ENCODE measurements at regions not wholly inside any gene's neighbourhood (a gene's known extent, or its start where the extent isn't known, plus 50 kb on each side); places are given as distances from the start of the nearest gene placed in this dataset.
A peak's percentile ranks its signal among the peaks of the same experiment; 100 is the strongest.

DNA sequence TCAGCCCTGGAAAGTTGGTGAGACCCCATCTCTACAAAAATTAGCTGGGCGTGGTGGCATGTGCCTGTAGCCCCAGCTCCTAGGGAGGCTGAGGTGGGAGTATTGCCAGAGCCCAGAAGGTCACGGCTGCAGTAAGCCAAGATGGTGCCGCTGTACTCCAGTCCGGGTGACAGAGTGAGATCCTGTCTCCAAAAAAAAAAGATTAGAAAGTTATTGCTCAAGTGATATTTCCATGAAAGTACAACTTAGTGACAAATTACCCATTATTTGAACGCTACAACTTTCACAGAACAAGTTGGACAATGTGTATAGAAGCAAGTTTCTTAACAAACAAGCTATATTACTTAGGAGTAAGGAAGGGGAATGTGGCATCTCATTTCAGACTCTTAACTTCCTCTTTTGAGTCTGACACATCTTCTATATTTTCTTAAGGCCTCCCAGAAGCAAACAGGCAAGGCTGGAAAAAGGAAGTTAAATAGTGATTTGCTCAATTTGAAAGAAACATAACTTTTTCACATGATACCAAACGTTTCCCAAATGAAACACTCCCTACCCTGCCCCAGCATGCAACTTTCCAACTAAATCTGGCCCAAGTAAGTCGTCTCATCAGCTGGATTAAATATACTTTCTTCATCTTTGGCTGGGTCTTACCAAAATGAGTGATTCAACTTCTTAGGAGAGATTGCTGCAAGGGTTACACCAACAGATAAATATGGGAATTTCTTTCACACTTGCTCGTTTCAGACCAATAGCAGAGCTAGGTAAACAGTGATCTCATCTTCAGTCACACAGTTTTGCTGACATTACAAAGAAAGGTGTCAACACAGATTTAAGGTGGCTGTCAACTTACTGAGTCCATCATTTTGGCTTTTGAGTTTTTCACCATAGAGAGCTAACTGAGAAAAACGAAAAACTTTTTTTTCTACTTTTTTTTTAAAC lies 66.3 kb upstream of the KLF6 start:
- peaks cover 0 to 3% (median 0%) of the 10 kb centered on the region in 11 donors for H3K9me3 Mint-ChIP-seq
- Histone ChIP-seq H3K4me3 (ENCODE audit: low read length) (no peak overlapping the region), H3K4me1 (ENCODE audit: control insufficient read depth in 2 of 2, insufficient read depth in 2 of 2, low read length in 2 of 2) (peaks cover 5 to 12% of the 10 kb centered on the region in 2 donors), H3K9me3 (ENCODE audit: control insufficient read depth in 2 of 3, low read length in 3 of 3) (no peaks in the 10 kb centered on the region), H3K36me3 (ENCODE audit: control insufficient read depth in 2 of 3, insufficient read depth in 3 of 3, low read length in 3 of 3) (no peaks in the 10 kb centered on the region), H3K27ac (ENCODE audit: low read depth, low read length) (no peak overlapping the region), H3K27me3 (ENCODE audit: control insufficient read depth in 2 of 2, insufficient read depth in 2 of 2, low read length in 2 of 2) (no peaks in the 10 kb centered on the region)
- no peaks in the 10 kb centered on the region for H3K27me3 Mint-ChIP-seq
- ChIA-PET POLR2A (interaction anchor here (0.6 to 1.4 kb wide), 7 partner anchors 15 to 1462 kb away, joined by 3 to 7 read pairs (median 3); partner anchors contain the start of gene KLF6), CTCF (interaction anchor here (1.6 kb wide), 1 partner anchor 17 kb away, joined by 3 read pairs; no protein-coding TSS in a partner anchor)
- no peak for DNase-seq
- peaks cover 0 to 35% (median 8%) of the 10 kb centered on the region in 7 donors for H3K4me1 Mint-ChIP-seq
- peak; percentile 60 for ATAC-seq
- intact Hi-C loops (cut with micrococcal nuclease): no loop called here
- peaks cover 0 to 7% (median 0%) of the 10 kb centered on the region in 5 donors for H3K36me3 Mint-ChIP-seq
- peak overlapping the region in 4 of 9 donors; percentile 8 to 92 (median 44) for H3K27ac Mint-ChIP-seq
- H3K4me3 Mint-ChIP-seq: peak overlapping the region in 1 of 10 donors; percentile 20

DNA sequence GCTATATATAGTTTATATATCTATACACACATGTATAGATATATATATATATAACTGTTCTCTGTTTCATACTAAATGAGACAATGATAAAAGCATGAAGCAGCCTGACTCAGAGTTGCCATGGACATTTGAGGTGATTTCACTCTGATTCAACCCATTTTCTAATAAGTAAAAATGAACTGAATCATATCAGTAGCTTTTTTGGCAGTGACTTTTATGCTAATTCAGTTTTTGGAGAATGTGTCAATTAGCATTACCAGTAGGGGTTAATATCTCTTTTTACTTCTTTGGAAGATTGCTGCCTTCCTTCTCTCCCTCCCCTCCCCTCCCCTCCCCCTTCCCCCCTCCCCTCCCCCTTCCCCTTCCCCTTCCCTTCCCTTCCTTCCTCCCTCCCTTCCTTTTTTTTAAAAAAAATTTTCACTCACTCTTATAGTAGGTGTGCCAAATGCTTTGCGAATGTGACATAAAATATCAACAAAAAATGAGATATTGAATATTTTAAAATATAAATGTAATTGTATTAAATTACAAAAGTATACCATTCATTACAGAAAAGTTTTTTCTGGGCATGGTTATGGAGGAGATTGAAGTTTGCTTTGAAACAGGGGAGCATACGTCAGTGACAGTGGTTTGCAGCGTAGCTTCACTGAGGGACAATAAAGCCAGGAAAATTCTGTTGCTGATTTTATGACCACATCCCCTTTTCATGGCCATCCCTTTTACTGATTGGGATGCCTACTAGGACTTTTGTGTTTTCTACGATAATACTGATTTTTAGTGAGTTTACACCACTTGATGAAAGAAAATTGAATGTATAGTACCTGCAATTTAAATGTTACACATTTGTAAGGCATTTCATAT lies 64.0 kb upstream of the KLF6 start:
- Mint-ChIP-seq H3K4me1 (peaks cover 0 to 33% (median 8%) of the 10 kb centered on the region in 7 donors), H3K27ac (no peak overlapping the region), H3K4me3 (no peak overlapping the region), H3K27me3 (no peaks in the 10 kb centered on the region), H3K36me3 (peaks cover 0 to 4% (median 0%) of the 10 kb centered on the region in 5 donors), H3K9me3 (peaks cover 0 to 3% (median 0%) of the 10 kb centered on the region in 11 donors)
- POLR2A ChIA-PET: interaction anchor here (0.6 to 0.9 kb wide), 2 partner anchors 13 to 63 kb away, joined by 3 read pairs; no protein-coding TSS in a partner anchor
- CTCF ChIA-PET: no interaction called here
- H3K9me3 ChIP-seq (ENCODE audit: control insufficient read depth in 2 of 3, low read length in 3 of 3): no peaks in the 10 kb centered on the region
- H3K4me1 ChIP-seq (ENCODE audit: control insufficient read depth in 2 of 2, insufficient read depth in 2 of 2, low read length in 2 of 2): peaks cover 5 to 12% of the 10 kb centered on the region in 2 donors
- H3K36me3 ChIP-seq (ENCODE audit: control insufficient read depth in 2 of 3, insufficient read depth in 3 of 3, low read length in 3 of 3): no peaks in the 10 kb centered on the region
- no peak overlapping the region for H3K4me3 ChIP-seq (ENCODE audit: low read length)
- H3K27ac ChIP-seq (ENCODE audit: low read depth, low read length): no peak overlapping the region
- no peak for ATAC-seq
- intact Hi-C loops (cut with micrococcal nuclease): no loop called here
- DNase-seq: no peak
- H3K27me3 ChIP-seq (ENCODE audit: control insufficient read depth in 2 of 2, insufficient read depth in 2 of 2, low read length in 2 of 2): no peaks in the 10 kb centered on the region

DNA sequence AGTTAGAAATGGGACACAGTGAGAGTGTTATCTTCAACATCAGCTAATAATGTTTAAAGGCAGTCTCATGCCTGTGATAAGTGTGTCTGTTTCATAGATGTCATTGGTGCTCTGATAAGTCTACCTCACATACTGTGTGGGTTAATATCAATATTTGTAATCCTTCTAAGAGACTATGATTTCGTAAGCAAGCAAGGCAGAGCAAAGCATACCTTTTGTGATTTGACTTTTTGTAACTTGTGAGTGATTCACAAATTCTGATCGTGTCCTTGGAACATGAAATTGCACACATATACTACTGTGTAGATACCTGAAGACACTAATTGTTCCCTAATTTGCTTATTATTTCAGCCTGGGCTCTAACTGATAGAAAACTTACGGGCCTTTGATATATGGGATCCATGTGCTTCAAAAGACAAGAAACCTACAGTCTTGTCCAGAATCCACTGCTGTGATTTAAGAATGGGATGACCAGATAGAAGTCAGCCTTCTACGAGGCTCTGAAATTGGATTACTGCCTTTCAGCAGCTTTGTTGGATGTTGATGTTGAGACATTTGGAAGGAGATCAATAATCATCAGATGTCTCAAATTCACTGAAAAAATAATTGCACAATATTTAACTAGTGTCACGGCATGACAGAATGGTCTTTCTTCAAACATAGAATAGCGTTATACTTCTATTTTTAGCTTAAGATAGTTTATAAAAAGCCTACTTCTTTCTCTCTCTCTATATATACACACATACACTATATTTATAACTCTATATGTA lies 63.2 kb upstream of the KLF6 start:
- H3K27me3 ChIP-seq (ENCODE audit: control insufficient read depth in 2 of 2, insufficient read depth in 2 of 2, low read length in 2 of 2): no peaks in the 10 kb centered on the region
- peaks cover 0 to 4% (median 0%) of the 10 kb centered on the region in 5 donors for H3K36me3 Mint-ChIP-seq
- H3K4me1 ChIP-seq (ENCODE audit: control insufficient read depth in 2 of 2, insufficient read depth in 2 of 2, low read length in 2 of 2): peaks cover 5 to 12% of the 10 kb centered on the region in 2 donors
- H3K9me3 ChIP-seq (ENCODE audit: control insufficient read depth in 2 of 3, low read length in 3 of 3): no peaks in the 10 kb centered on the region
- no peaks in the 10 kb centered on the region for H3K36me3 ChIP-seq (ENCODE audit: control insufficient read depth in 2 of 3, insufficient read depth in 3 of 3, low read length in 3 of 3)
- no peak for ATAC-seq
- H3K27ac Mint-ChIP-seq: no peak overlapping the region
- POLR2A ChIA-PET: interaction anchor here (0.6 to 0.9 kb wide), 2 partner anchors 12 to 62 kb away, joined by 3 read pairs; no protein-coding TSS in a partner anchor
- H3K4me3 Mint-ChIP-seq: no peak overlapping the region
- H3K27me3 Mint-ChIP-seq: no peaks in the 10 kb centered on the region
- H3K27ac ChIP-seq (ENCODE audit: low read depth, low read length): no peak overlapping the region
- CTCF ChIA-PET: no interaction called here
- DNase-seq: no peak
- no peak overlapping the region for H3K4me3 ChIP-seq (ENCODE audit: low read length)
- intact Hi-C loops (cut with micrococcal nuclease): no loop called here
- peaks cover 0 to 31% (median 8%) of the 10 kb centered on the region in 7 donors for H3K4me1 Mint-ChIP-seq
- peaks cover 0 to 3% (median 0%) of the 10 kb centered on the region in 11 donors for H3K9me3 Mint-ChIP-seq

DNA sequence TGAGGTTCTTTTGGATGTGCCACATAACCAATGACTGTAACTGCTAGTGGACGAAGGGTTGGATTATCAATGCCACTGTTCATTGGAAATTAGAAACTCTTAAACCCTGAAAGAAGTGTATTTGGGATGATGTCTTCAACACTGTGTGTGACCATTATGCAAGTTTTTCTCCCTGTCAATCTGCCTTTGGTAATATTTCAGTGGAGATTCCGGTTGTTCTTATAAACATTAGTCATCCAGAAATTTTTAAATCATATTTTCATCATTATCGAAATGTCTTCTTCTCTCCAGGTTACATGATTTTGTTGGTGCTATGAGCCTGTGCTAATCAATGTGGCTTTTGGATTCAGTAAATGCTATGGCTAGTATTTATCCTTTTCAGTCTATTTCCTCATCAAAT lies 61.7 kb upstream of the KLF6 start:
- H3K4me3 ChIP-seq (ENCODE audit: low read length): no peak overlapping the region
- H3K27ac ChIP-seq (ENCODE audit: low read depth, low read length): no peak overlapping the region
- H3K9me3 Mint-ChIP-seq: peaks cover 0 to 3% (median 0%) of the 10 kb centered on the region in 11 donors
- intact Hi-C loops (cut with micrococcal nuclease): no loop called here
- peaks cover 0 to 18% (median 8%) of the 10 kb centered on the region in 7 donors for H3K4me1 Mint-ChIP-seq
- H3K4me3 Mint-ChIP-seq: no peak overlapping the region
- ATAC-seq: no peak
- H3K9me3 ChIP-seq (ENCODE audit: control insufficient read depth in 2 of 3, low read length in 3 of 3): no peaks in the 10 kb centered on the region
- H3K36me3 Mint-ChIP-seq: peaks cover 0 to 5% (median 0%) of the 10 kb centered on the region in 5 donors
- DNase-seq: no peak
- no peaks in the 10 kb centered on the region for H3K27me3 ChIP-seq (ENCODE audit: control insufficient read depth in 2 of 2, insufficient read depth in 2 of 2, low read length in 2 of 2)
- H3K27me3 Mint-ChIP-seq: no peaks in the 10 kb centered on the region
- no peaks in the 10 kb centered on the region for H3K36me3 ChIP-seq (ENCODE audit: control insufficient read depth in 2 of 3, insufficient read depth in 3 of 3, low read length in 3 of 3)
- ChIA-PET POLR2A (interaction anchor here (0.7 to 1.1 kb wide), 2 partner anchors 61 to 125 kb away, joined by 3 to 4 read pairs; no protein-coding TSS in a partner anchor), CTCF (no interaction called here)
- peaks cover 0 to 4% of the 10 kb centered on the region in 2 donors for H3K4me1 ChIP-seq (ENCODE audit: control insufficient read depth in 2 of 2, insufficient read depth in 2 of 2, low read length in 2 of 2)
- H3K27ac Mint-ChIP-seq: no peak overlapping the region

DNA sequence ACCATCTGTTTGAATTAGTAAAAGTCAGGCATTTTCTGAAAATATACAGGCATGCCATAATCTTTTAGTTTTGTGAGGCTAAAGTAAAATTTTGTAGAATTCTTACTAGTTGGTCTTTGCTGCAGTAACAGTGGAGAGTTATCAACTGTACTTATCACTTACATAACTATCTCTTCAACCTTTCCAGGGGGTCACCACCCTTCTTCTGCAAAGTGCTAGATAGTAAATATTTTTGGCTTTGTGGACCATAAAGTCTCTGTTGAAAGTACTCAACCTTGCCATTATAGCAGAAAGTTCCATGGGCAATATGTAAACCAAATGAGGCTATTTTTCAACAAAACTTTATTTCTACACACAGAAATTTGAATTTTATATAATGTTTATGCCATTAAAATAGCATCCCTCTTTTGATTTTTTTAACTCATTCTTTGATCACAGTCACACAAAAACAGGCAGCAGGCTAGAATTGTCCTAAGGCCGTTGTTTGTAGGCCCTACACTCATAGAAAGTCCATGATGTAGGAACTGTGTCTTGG lies 59.5 kb upstream of the KLF6 start:
- Mint-ChIP-seq H3K4me3 (no peak overlapping the region), H3K27me3 (no peaks in the 10 kb centered on the region), H3K36me3 (peaks cover 0 to 4% (median 0%) of the 10 kb centered on the region in 5 donors), H3K27ac (no peak overlapping the region), H3K9me3 (peaks cover 0 to 3% (median 0%) of the 10 kb centered on the region in 11 donors), H3K4me1 (peaks cover 0 to 3% (median 0%) of the 10 kb centered on the region in 7 donors)
- ATAC-seq (no peak), DNase-seq (no peak)
- ChIA-PET POLR2A (no interaction called here), CTCF (no interaction called here)
- H3K27me3 ChIP-seq (ENCODE audit: control insufficient read depth in 2 of 2, insufficient read depth in 2 of 2, low read length in 2 of 2): no peaks in the 10 kb centered on the region
- H3K27ac ChIP-seq (ENCODE audit: low read depth, low read length): no peak overlapping the region
- intact Hi-C loops (cut with micrococcal nuclease): no loop called here
- H3K36me3 ChIP-seq (ENCODE audit: control insufficient read depth in 2 of 3, insufficient read depth in 3 of 3, low read length in 3 of 3): no peaks in the 10 kb centered on the region
- no peaks in the 10 kb centered on the region for H3K9me3 ChIP-seq (ENCODE audit: control insufficient read depth in 2 of 3, low read length in 3 of 3)
- H3K4me1 ChIP-seq (ENCODE audit: control insufficient read depth in 2 of 2, insufficient read depth in 2 of 2, low read length in 2 of 2): no peaks in the 10 kb centered on the region
- no peak overlapping the region for H3K4me3 ChIP-seq (ENCODE audit: low read length)

All from naive thymus-derived CD4-positive, alpha-beta T cell (primary cell).